Ectodermal cell (in vitro differentiated cells): ENCODE measurements at regions not wholly inside any gene's neighbourhood (a gene's known extent, or its start where the extent isn't known, plus 50 kb on each side); places are given as distances from the start of the nearest gene placed in this dataset.
"Not testable (repeated sequence)": the region's sequence is repeated elsewhere in the genome, so short reads cannot be mapped to it uniquely, and the experiment has no call there.

Source experiments
- H3K27ac ChIP-seq: 2 replicates; pipeline ENCODE4 v1.7.0; 2013; ENCODE audit warnings: mild to moderate bottlenecking, low read depth, low read length; ENCODE audit not compliant: insufficient read depth, poor library complexity, severe bottlenecking
- H3K27me3 ChIP-seq: 2 replicates; pipeline ENCODE4 v1.7.0; 2013; ENCODE audit warnings: mild to moderate bottlenecking, low read length; ENCODE audit not compliant: insufficient read depth, control insufficient read depth, poor library complexity, severe bottlenecking
- H3K36me3 ChIP-seq: one replicate; pipeline ENCODE4 v1.7.0; 2013; ENCODE audit warnings: low read length; ENCODE audit not compliant: control insufficient read depth, insufficient read depth
- H3K4me1 ChIP-seq: one replicate; pipeline ENCODE4 v1.7.0; 2013; ENCODE audit warnings: low read length; ENCODE audit not compliant: control insufficient read depth, insufficient read depth
- H3K4me3 ChIP-seq: 2 replicates; pipeline ENCODE4 v1.7.0; 2013; ENCODE audit warnings: low read depth, low read length, control low read depth; ENCODE audit not compliant: insufficient read depth
- H3K9me3 ChIP-seq: 2 replicates; pipeline ENCODE4 v1.7.0; 2013; ENCODE audit warnings: mild to moderate bottlenecking, low read length, moderate library complexity; ENCODE audit not compliant: control insufficient read depth
- WGBS, 2 experiments: methylation state at CpG; one replicate each; pipeline ENCODE4 v1.1.7; 2013; ENCODE audit warnings: missing lambda C conversion rate in 2 of 2; 5-methylcytosine and 5-hydroxymethylcytosine counted together

GRCh38 chr5:103866169-103866568, 303.6 kb upstream of the NUDT12 start:
- no peaks in the 10 kb centered on the region for H3K36me3 ChIP-seq
- no peak overlapping the region for H3K4me3 ChIP-seq
- H3K27me3 ChIP-seq, result no peaks in the 10 kb centered on the region
- no CpG with 5 or more reads among the region's 1 CpG for WGBS, 2 experiments
- no peaks in the 10 kb centered on the region for H3K4me1 ChIP-seq
- no peak overlapping the region for H3K27ac ChIP-seq
- no peaks in the 10 kb centered on the region for H3K9me3 ChIP-seq

- H3K27me3 ChIP-seq, result no peaks in the 10 kb centered on the region
- no peaks in the 10 kb centered on the region for H3K36me3 ChIP-seq
- no peaks in the 10 kb centered on the region for H3K4me1 ChIP-seq
- no peaks in the 10 kb centered on the region for H3K9me3 ChIP-seq
- WGBS, 2 experiments, result 90 to 92% methylated on average over 2 of the region's 3 CpGs
- H3K4me3 ChIP-seq, result no peak overlapping the region
- H3K27ac ChIP-seq, result no peak overlapping the region
Observed at GRCh38 chr5:103862398-103862797, 299.8 kb upstream of the NUDT12 start.

- no peaks in the 10 kb centered on the region for H3K27me3 ChIP-seq
- no peaks in the 10 kb centered on the region for H3K36me3 ChIP-seq
- no peak overlapping the region for H3K27ac ChIP-seq
- H3K4me3 ChIP-seq, result no peak overlapping the region
- H3K4me1 ChIP-seq, result no peaks in the 10 kb centered on the region
- no peaks in the 10 kb centered on the region for H3K9me3 ChIP-seq
- 90 to 98% methylated on average over 3 of the region's 3 CpGs for WGBS, 2 experiments
Observed at GRCh38 chr5:103860327-103860726, 297.7 kb upstream of the NUDT12 start.

GRCh38 chr5:103858367-103858766, 295.8 kb upstream of the NUDT12 start:
- H3K27me3 ChIP-seq, H3K9me3 ChIP-seq, H3K4me1 ChIP-seq, H3K36me3 ChIP-seq, H3K4me3 ChIP-seq, H3K27ac ChIP-seq: not testable (repeated sequence)
- 92 to 96% methylated on average over 3 of the region's 3 CpGs for WGBS, 2 experiments

- 86% methylated on average over 1 of the region's 1 CpG; no CpG with 5 or more reads in 1 of the 2 experiments for WGBS, 2 experiments
- H3K4me3 ChIP-seq, result no peak overlapping the region
- H3K4me1 ChIP-seq, result no peaks in the 10 kb centered on the region
- no peaks in the 10 kb centered on the region for H3K9me3 ChIP-seq
- no peaks in the 10 kb centered on the region for H3K36me3 ChIP-seq
- H3K27me3 ChIP-seq, result no peaks in the 10 kb centered on the region
- no peak overlapping the region for H3K27ac ChIP-seq
Observed at GRCh38 chr5:103851091-103851490, 288.5 kb upstream of the NUDT12 start.

- Histone ChIP-seq H3K36me3 (no peaks in the 10 kb centered on the region), H3K4me1 (no peaks in the 10 kb centered on the region), H3K27ac (no peak overlapping the region), H3K9me3 (no peaks in the 10 kb centered on the region), H3K4me3 (no peak overlapping the region), H3K27me3 (no peaks in the 10 kb centered on the region)
- WGBS, 2 experiments, result 84 to 90% methylated on average over 3 of the region's 3 CpGs
Observed at GRCh38 chr5:103849934-103850333, 287.3 kb upstream of the NUDT12 start.

- 100% methylated on average over 2 of the region's 3 CpGs; no CpG with 5 or more reads in 1 of the 2 experiments for WGBS, 2 experiments
Observed at GRCh38 chr5:103847060-103847459, 284.5 kb upstream of the NUDT12 start.

GRCh38 chr5:103842936-103843335, 280.3 kb upstream of the NUDT12 start:
- H3K4me3 ChIP-seq, result no peak overlapping the region
- H3K9me3 ChIP-seq, result no peaks in the 10 kb centered on the region
- no peak overlapping the region for H3K27ac ChIP-seq
- no peaks in the 10 kb centered on the region for H3K36me3 ChIP-seq
- H3K4me1 ChIP-seq, result no peaks in the 10 kb centered on the region
- H3K27me3 ChIP-seq, result no peaks in the 10 kb centered on the region

More at GRCh38 chr5:103847060-103847459, 284.5 kb upstream of the NUDT12 start:
- Histone ChIP-seq H3K27ac (no peak overlapping the region), H3K9me3 (no peaks in the 10 kb centered on the region), H3K4me1 (no peaks in the 10 kb centered on the region), H3K36me3 (no peaks in the 10 kb centered on the region), H3K4me3 (no peak overlapping the region), H3K27me3 (no peaks in the 10 kb centered on the region)

- no peak overlapping the region for H3K27ac ChIP-seq
- WGBS, 2 experiments, result 98 to 99% methylated on average over 1 of the region's 1 CpG
- no peaks in the 10 kb centered on the region for H3K4me1 ChIP-seq
- H3K9me3 ChIP-seq, result no peaks in the 10 kb centered on the region
- H3K27me3 ChIP-seq, result no peaks in the 10 kb centered on the region
- no peak overlapping the region for H3K4me3 ChIP-seq
- H3K36me3 ChIP-seq, result no peaks in the 10 kb centered on the region
Observed at GRCh38 chr5:103840600-103840999, 278.0 kb upstream of the NUDT12 start.

GRCh38 chr5:103834216-103834615, 271.6 kb upstream of the NUDT12 start:
- Histone ChIP-seq H3K27ac (no peak overlapping the region), H3K4me1 (no peaks in the 10 kb centered on the region), H3K9me3 (no peaks in the 10 kb centered on the region), H3K36me3 (no peaks in the 10 kb centered on the region), H3K4me3 (no peak overlapping the region), H3K27me3 (no peaks in the 10 kb centered on the region)
- WGBS, 2 experiments, result 84 to 87% methylated on average over 1 of the region's 1 CpG

GRCh38 chr5:103829585-103829984, 267.0 kb upstream of the NUDT12 start:
- Histone ChIP-seq H3K9me3 (no peaks in the 10 kb centered on the region), H3K4me3 (no peak overlapping the region), H3K36me3 (no peaks in the 10 kb centered on the region), H3K27ac (no peak overlapping the region), H3K4me1 (no peaks in the 10 kb centered on the region), H3K27me3 (no peaks in the 10 kb centered on the region)
- 67 to 85% methylated on average over 5 to 7 of the region's 7 CpGs for WGBS, 2 experiments
